ENCODE measurements at regions not wholly inside any gene's neighbourhood (a gene's known extent, or its start where the extent isn't known, plus 50 kb on each side); places are given as distances from the start of the nearest gene placed in this dataset.

DNA sequence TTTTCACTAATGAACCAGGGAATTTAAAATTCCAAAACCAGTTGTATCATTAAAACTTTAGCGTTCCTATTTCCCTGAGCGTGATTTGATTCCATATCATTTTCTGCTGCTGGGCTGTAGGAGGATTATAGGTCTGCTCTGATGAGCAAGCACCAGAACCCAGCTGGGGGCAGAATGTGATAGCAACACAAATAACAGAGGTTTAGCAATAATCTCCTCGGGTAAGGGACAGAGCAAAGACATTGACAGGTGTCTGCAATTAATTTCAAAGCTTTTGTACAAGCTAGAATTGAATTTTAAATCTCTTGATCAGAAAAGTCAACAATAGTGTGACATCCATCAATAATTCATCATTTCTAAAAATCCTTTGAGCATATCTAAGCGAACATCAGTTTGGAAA is 163.4 kb upstream of the RAP2B start:
- H3K27ac ChIP-seq (ENCODE audit: insufficient read depth, low read depth, low read length): no peak overlapping the region
- H3K27me3 ChIP-seq (ENCODE audit: control insufficient read depth in 2 of 2, insufficient read depth in 2 of 2, low read length in 2 of 2): no peaks in the 10 kb centered on the region
- TF ChIP-seq FOS (IDR thresholded peaks at IDR 0.05; ENCODE audit: borderline replicate concordance, insufficient read depth, low read length) (no peak), JUN (IDR thresholded peaks at IDR 0.05; ENCODE audit: borderline replicate concordance, insufficient read depth, insufficient read length, low read depth) (no peak), POLR2AphosphoS5 (IDR thresholded peaks at IDR 0.05; ENCODE audit: insufficient read depth, low read depth, low read length) (no peak), EZH2 (IDR thresholded peaks at IDR 0.05; ENCODE audit: borderline replicate concordance, low read depth, low read length, severe bottlenecking) (no peak), MAX (IDR thresholded peaks at IDR 0.05; ENCODE audit: insufficient read depth, insufficient read length) (no peak), MYC (IDR thresholded peaks at IDR 0.05; ENCODE audit: low read depth, low read length) (no peak), POLR2A (IDR thresholded peaks at IDR 0.05; ENCODE audit: low read depth, low read length) (no peak)
- TF ChIP-seq, protein P1, sequence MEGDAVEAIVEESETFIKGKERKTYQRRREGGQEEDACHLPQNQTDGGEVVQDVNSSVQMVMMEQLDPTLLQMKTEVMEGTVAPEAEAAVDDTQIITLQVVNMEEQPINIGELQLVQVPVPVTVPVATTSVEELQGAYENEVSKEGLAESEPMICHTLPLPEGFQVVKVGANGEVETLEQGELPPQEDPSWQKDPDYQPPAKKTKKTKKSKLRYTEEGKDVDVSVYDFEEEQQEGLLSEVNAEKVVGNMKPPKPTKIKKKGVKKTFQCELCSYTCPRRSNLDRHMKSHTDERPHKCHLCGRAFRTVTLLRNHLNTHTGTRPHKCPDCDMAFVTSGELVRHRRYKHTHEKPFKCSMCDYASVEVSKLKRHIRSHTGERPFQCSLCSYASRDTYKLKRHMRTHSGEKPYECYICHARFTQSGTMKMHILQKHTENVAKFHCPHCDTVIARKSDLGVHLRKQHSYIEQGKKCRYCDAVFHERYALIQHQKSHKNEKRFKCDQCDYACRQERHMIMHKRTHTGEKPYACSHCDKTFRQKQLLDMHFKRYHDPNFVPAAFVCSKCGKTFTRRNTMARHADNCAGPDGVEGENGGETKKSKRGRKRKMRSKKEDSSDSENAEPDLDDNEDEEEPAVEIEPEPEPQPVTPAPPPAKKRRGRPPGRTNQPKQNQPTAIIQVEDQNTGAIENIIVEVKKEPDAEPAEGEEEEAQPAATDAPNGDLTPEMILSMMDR (IDR thresholded peaks at IDR 0.05; ENCODE audit: extremely low read depth in 1 of 2, insufficient read depth in 1 of 2, low read depth in 1 of 2, low read length in 2 of 2): no peak
- intact Hi-C loops (cut with micrococcal nuclease) (no loop called here), dilution Hi-C loops (cut with MboI; ENCODE audit: extremely low pct_ligation_motif_present, low sequenced_read_pairs) (no loop called here)
- H3K9ac ChIP-seq (replicated peaks; ENCODE audit: extremely low read depth, insufficient read depth, low read length): no peak overlapping the region
- DNase-seq (ENCODE audit: low read depth, low spot score): no peak
- no peak overlapping the region for H2AFZ ChIP-seq (ENCODE audit: low read depth, low read length)
- no peaks in the 10 kb centered on the region for H3K9me3 ChIP-seq (replicated peaks; ENCODE audit: control insufficient read depth, insufficient read depth, low read length)
- H3K4me2 ChIP-seq (ENCODE audit: insufficient read depth, low read length): no peak overlapping the region
- no peaks in the 10 kb centered on the region for H3K36me3 ChIP-seq (ENCODE audit: control insufficient read depth in 2 of 2, extremely low read depth in 1 of 2, insufficient read depth in 2 of 2, low read length in 2 of 2)
- no TSS peak for BruUV-seq (replicated peaks)
- no peaks in the 10 kb centered on the region for H3K4me1 ChIP-seq (ENCODE audit: control insufficient read depth, extremely low read depth, insufficient read depth, low read length)
- H4K20me1 ChIP-seq (replicated peaks; ENCODE audit: control insufficient read depth, extremely low read depth, insufficient read depth, low read length): no peaks in the 10 kb centered on the region
- H3K9me1 ChIP-seq (replicated peaks; ENCODE audit: control insufficient read depth, extremely low read depth, insufficient read depth, low read length): no peaks in the 10 kb centered on the region
- no peak for FAIRE-seq
- no peak overlapping the region for H3K4me3 ChIP-seq (replicated peaks in 1 of 3; ENCODE audit: insufficient read depth in 1 of 3, low read depth in 1 of 3, low read length in 3 of 3)
- POLR2A ChIA-PET: no interaction called here
- CTCF ChIA-PET: no interaction called here
- no peaks in the 10 kb centered on the region for H3K79me2 ChIP-seq (ENCODE audit: control insufficient read depth, insufficient read depth, low read length)
